Mucosa of rectum (tissue), 2 donors: ENCODE measurements at regions not wholly inside any gene's neighbourhood (a gene's known extent, or its start where the extent isn't known, plus 50 kb on each side); places are given as distances from the start of the nearest gene placed in this dataset.
"Not testable (repeated sequence)": the region's sequence is repeated elsewhere in the genome, so short reads cannot be mapped to it uniquely, and the experiment has no call there.

Experiments used
- H3K27ac ChIP-seq, 2 donors: one replicate each; pipeline ENCODE4 v1.7.0; 2013; ENCODE audit warnings: inconsistent platforms in 2 of 2, low read depth in 2 of 2, low read length in 2 of 2
- H3K27me3 ChIP-seq, 2 donors: one replicate each; pipeline ENCODE4 v1.7.0; 2013; ENCODE audit warnings: low read length in 2 of 2; ENCODE audit not compliant: control insufficient read depth in 2 of 2, insufficient read depth in 2 of 2
- H3K36me3 ChIP-seq, 2 donors: one replicate each; pipeline ENCODE4 v1.7.0; 2013; ENCODE audit warnings: low read length in 2 of 2; ENCODE audit not compliant: control insufficient read depth in 2 of 2, insufficient read depth in 2 of 2
- H3K4me1 ChIP-seq, 2 donors: one replicate each; pipeline ENCODE4 v1.7.0; 2013; ENCODE audit warnings: low read length in 2 of 2, mild to moderate bottlenecking in 1 of 2; ENCODE audit not compliant: control insufficient read depth in 2 of 2, insufficient read depth in 2 of 2
- H3K4me3 ChIP-seq, 2 donors: one replicate each; pipeline ENCODE4 v1.7.0; 2013; ENCODE audit warnings: low read length in 2 of 2
- H3K9ac ChIP-seq, 2 donors: one replicate each; pipeline ENCODE4 v1.7.0; 2013; ENCODE audit warnings: low read length in 2 of 2, low read depth in 1 of 2, mild to moderate bottlenecking in 1 of 2
- H3K9me3 ChIP-seq, 2 donors: one replicate each; pipeline ENCODE4 v1.7.0; 2013; ENCODE audit warnings: low read length in 2 of 2; ENCODE audit not compliant: control insufficient read depth in 2 of 2
- donor health status: healthy.
- donor health status: Normal muscosa, but diverticular disease.

DNA sequence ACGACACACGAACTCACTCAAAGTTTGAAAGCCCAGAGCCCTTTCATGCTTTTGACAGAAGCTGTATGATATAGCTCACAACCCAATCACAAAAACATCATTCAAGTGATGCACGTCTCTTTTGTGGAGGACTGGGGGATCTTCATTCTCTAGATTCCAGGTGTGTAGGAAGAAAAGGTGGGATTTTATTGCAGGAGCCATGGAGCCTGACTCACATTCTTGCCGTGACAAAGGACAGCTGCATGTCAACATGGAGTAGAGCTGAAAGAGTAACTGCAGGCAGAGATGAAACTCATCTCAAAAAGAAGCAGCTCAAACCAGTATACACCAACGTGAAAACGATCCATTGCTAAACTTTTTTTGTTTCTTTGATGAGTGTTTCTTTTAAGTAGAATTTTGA lies 50.9 kb upstream of the PDE1A start:
- H3K27me3 ChIP-seq = no peaks in the 10 kb centered on the region
- no peaks in the 10 kb centered on the region for H3K9me3 ChIP-seq
- H3K4me3 ChIP-seq = no peak overlapping the region
- no peak overlapping the region for H3K27ac ChIP-seq
- no peak overlapping the region for H3K9ac ChIP-seq
- H3K4me1 ChIP-seq = no peaks in the 10 kb centered on the region
- H3K36me3 ChIP-seq = no peaks in the 10 kb centered on the region

DNA sequence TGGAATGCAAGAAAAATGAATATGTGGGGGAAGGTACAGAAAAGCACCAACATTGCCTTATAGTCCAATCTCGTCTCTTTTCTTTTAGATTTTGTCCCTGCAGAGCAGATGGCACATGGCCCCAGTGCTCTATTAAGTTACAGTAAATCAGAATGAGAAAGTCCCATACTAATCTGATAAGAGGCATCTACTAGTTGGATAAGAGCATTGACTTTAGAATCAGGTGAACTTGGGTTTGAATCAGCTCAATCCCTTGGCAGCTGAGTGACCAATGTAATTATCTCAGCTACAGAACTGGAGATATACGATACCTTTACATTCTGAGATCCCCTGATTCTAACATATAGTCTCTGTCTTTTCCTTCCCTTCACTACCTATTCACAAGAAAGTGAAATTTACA lies 54.8 kb upstream of the PDE1A start:
- Histone ChIP-seq H3K27me3 (no peaks in the 10 kb centered on the region), H3K4me1 (no peaks in the 10 kb centered on the region), H3K36me3 (no peaks in the 10 kb centered on the region), H3K4me3 (no peak overlapping the region), H3K27ac (no peak overlapping the region), H3K9ac (no peak overlapping the region), H3K9me3 (no peaks in the 10 kb centered on the region)

DNA sequence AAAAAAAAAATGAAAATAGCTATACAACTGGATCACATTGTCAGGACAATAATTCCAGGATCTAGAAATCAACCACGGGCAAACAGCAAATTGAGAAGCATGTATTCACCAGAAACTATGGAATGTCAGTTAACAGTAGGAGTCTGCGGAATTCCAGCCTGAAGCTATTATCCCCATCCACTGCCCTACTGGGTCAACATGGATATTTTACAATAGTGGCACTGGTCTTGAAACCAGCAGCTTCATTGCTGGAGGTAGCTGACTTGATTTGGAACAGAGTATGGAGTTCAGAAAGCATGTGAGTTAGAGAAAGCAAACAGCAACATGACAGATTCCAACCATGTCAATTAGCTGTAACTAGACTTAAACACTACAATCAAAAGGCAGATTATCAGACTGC lies 55.7 kb upstream of the PDE1A start:
- no peak overlapping the region for H3K4me3 ChIP-seq
- H3K9ac ChIP-seq = no peak overlapping the region

DNA sequence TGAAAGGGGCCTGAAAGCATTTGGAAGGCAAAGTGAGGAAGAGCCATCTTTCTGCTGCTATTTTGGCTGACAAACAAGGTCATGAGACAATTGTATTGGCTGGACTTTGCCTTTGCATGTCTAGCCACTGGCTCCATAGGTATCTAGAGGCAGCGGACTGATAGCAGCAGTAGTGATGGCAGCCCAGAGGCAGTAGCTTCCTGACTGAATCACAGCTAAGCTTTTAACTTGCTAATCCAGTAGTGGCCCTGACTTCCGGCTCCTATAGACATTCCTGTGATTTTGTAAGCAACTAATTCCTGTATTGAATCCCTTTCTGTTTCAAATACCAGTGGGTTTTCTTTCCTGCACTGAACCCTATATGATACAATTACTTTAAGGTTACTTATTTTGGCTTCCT lies 69.8 kb upstream of the PDE1A start:
- no peaks in the 10 kb centered on the region for H3K27me3 ChIP-seq
- no peaks in the 10 kb centered on the region for H3K4me1 ChIP-seq
- no peaks in the 10 kb centered on the region for H3K36me3 ChIP-seq
- H3K9ac ChIP-seq = no peak overlapping the region
- no peaks in the 10 kb centered on the region for H3K9me3 ChIP-seq
- H3K27ac ChIP-seq = no peak overlapping the region
- no peak overlapping the region for H3K4me3 ChIP-seq

More for the DNA sequence above, 55.7 kb upstream of the PDE1A start:
- Histone ChIP-seq H3K36me3 (no peaks in the 10 kb centered on the region), H3K4me1 (no peaks in the 10 kb centered on the region), H3K9me3 (no peaks in the 10 kb centered on the region), H3K27me3 (no peaks in the 10 kb centered on the region), H3K27ac (no peak overlapping the region)

DNA sequence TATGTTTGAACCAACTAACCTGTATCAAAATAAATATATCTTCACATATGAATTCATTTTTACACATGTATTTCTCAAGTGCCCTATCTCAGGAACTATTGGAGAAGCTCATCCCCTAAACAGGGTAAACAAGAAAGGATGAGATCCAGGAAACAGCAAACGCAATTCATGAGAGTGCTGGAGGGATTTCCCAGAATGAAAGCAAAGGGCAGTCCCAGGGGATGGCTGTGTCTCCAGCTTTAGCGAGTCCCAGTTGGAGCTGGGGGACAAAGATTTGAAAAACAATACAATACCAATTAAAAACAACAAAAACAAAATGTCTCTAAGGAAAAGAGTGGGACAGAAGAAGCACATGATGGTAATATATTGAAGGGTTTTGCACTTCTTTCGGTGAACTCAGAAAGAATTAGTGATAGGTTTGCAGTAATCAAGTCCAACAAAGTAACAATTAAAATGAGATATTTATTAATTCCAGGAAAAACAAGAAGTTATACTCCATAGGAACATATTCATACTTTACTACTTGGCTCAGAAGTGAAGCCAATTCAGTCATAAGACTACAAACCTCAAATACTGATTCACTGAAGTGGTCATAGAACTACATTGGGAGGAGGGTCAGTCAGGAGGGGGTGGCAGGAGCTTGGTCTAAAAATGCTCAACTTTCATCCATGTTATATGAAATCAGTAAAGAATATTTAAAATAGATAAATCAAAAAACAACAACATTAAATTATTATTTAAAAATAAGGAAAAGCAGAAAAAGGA lies 73.1 kb upstream of the PDE1A start:
- H3K9me3 ChIP-seq = no peaks in the 10 kb centered on the region
- no peaks in the 10 kb centered on the region for H3K36me3 ChIP-seq
- H3K4me1 ChIP-seq = no peaks in the 10 kb centered on the region
- H3K4me3 ChIP-seq = no peak overlapping the region
- no peak overlapping the region for H3K9ac ChIP-seq
- no peak overlapping the region for H3K27ac ChIP-seq
- no peaks in the 10 kb centered on the region for H3K27me3 ChIP-seq

DNA sequence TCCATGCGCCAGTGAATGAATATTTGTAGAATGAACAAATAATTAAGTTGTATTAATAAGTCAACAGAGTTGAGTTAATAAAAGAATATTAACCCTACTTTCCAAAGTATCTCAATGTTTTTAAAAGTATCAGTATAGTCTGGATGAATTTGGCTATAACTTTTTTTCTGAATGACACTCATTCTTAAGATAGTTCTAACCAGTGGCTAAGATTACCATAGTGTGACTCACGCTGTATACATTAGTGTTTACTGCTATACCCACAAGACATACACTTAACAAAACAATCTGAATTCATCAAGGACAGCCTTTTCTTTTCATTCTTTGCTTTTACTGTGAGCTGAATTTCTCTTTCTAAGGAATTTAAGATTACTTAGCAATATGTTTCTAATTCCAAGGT lies 77.0 kb upstream of the PDE1A start:
- Histone ChIP-seq H3K27me3 (no peaks in the 10 kb centered on the region), H3K9me3 (no peaks in the 10 kb centered on the region), H3K4me1 (no peaks in the 10 kb centered on the region), H3K36me3 (no peaks in the 10 kb centered on the region), H3K4me3 (no peak overlapping the region), H3K9ac (no peak overlapping the region), H3K27ac (no peak overlapping the region)

DNA sequence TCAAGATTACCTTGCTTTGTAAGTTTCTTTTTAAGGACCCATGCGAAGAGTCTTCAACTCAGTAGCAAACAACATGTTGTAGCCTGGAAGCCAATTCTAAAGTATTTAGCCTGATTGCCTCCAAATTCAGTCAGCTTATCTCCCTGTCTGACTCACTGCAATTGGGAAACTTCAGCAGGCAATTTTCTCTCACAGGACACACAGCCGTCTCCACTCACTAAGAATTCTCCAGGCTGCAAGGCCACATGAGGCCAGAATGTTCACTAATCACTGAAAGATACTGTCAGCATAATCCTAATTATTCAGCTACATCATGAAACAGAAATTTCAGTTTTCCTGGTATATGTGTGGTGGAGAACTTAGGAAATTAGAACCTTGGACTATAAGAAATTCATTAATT lies 78.1 kb upstream of the PDE1A start:
- H3K27ac ChIP-seq = no peak overlapping the region
- no peaks in the 10 kb centered on the region for H3K36me3 ChIP-seq
- H3K9me3 ChIP-seq = no peaks in the 10 kb centered on the region
- H3K4me3 ChIP-seq = no peak overlapping the region
- H3K27me3 ChIP-seq = no peaks in the 10 kb centered on the region
- no peak overlapping the region for H3K9ac ChIP-seq
- H3K4me1 ChIP-seq = no peaks in the 10 kb centered on the region

DNA sequence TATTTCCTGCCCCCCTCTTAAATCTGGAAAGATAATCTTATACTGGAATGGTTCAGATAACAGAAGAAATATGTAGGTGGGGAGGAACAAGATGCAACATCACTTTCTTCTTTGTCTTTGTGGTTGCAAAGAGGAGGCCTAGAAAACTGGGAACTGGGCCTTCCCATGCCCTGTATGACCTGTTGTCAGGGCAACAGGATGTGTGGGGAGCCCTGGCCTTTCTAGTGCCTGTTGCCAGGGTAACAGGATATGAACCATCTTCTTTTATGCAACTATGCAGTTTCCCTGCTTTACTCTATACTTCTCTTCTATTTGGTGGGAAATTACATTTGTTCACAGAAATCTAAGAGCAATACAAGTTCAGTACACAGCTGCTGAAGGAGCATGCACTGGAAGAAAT lies 79.8 kb upstream of the PDE1A start:
- H3K9me3 ChIP-seq = no peaks in the 10 kb centered on the region
- H3K4me1 ChIP-seq = no peaks in the 10 kb centered on the region
- H3K27me3 ChIP-seq = no peaks in the 10 kb centered on the region

DNA sequence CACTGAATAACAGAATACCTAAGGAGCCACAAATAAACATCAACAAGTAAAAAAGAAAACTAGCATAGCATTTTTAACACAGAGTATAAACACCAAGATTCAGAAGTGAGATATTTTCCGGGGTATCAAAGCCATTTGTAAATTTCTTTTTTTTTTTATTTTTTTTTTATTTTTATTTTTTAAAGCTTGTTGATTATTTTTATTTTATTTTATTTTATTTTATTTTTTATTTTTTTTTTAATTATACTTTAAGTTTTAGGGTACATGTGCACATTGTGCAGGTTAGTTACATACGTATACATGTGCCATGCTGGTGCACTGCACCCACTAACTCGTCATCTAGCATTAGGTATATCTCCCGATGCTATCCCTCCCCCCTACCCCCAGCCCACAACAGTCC lies 81.7 kb upstream of the PDE1A start:
- H3K4me3 ChIP-seq, H3K36me3 ChIP-seq, H3K9me3 ChIP-seq, H3K27me3 ChIP-seq, H3K4me1 ChIP-seq, H3K27ac ChIP-seq, H3K9ac ChIP-seq: not testable (repeated sequence)

More for the DNA sequence above, 79.8 kb upstream of the PDE1A start:
- Histone ChIP-seq H3K4me3 (no peak overlapping the region), H3K36me3 (no peaks in the 10 kb centered on the region), H3K27ac (no peak overlapping the region), H3K9ac (no peak overlapping the region)

DNA sequence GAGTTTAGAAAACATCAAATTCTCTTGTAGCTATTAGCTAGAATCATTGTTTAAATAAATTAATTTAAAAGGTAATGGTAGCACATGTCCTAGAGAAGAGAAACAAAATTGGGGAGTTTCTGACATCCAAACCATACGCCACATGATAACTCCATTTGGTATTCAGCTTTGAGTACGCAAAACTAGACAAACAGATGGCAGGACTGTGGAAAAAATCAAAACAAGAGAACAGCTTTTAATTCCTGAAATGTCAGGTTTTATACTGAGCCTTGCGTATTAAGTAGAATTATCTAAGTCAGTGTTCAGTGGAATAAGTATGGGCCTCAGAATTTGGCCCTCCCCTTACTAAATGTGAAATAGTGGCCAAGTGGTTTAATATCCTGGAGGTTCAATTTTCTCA lies 82.4 kb upstream of the PDE1A start:
- no peaks in the 10 kb centered on the region for H3K4me1 ChIP-seq
- no peaks in the 10 kb centered on the region for H3K36me3 ChIP-seq
- H3K27ac ChIP-seq = no peak overlapping the region
- H3K9ac ChIP-seq = no peak overlapping the region
- H3K9me3 ChIP-seq = peaks cover 0 to 2% of the 10 kb centered on the region in 2 donors
- no peaks in the 10 kb centered on the region for H3K27me3 ChIP-seq
- H3K4me3 ChIP-seq = no peak overlapping the region
